Activated naive CD4-positive, alpha-beta T cell treated with anti-CD3 and anti-CD28 coated beads, Interleukin-2, amount 50 U/mL, for 72 hours (primary cell): ENCODE measurements at regions not wholly inside any gene's neighbourhood (a gene's known extent, or its start where the extent isn't known, plus 50 kb on each side); places are given as distances from the start of the nearest gene placed in this dataset.

ENCODE experiments used
- ATAC-seq, 2 donors: fragments of 150-1000 bp; cut with Tn5 transposase; 2 replicates each; pipeline ENCODE4 v1.10.0; 2021; ENCODE audit warnings: mild to moderate bottlenecking in 2 of 2, moderate library complexity in 2 of 2
- DNase-seq, 2 donors: peaks; one replicate each; pipeline ENCODE4 v3.0.0; 2021 to 2022; ENCODE audit warnings: low spot score in 2 of 2
- H3K27ac Mint-ChIP-seq, 2 donors: one replicate each; pipeline ENCODE4 v1.8.0; 2022; ENCODE audit warnings: mild to moderate bottlenecking in 2 of 2, mixed read lengths in 2 of 2
- H3K36me3 Mint-ChIP-seq, 2 donors: one replicate each; pipeline ENCODE4 v1.8.0; 2022; ENCODE audit warnings: mixed read lengths in 2 of 2
- H3K9me3 Mint-ChIP-seq, 2 donors: one replicate each; pipeline ENCODE4 v1.8.0; 2022; ENCODE audit warnings: mixed read lengths in 2 of 2

DNA sequence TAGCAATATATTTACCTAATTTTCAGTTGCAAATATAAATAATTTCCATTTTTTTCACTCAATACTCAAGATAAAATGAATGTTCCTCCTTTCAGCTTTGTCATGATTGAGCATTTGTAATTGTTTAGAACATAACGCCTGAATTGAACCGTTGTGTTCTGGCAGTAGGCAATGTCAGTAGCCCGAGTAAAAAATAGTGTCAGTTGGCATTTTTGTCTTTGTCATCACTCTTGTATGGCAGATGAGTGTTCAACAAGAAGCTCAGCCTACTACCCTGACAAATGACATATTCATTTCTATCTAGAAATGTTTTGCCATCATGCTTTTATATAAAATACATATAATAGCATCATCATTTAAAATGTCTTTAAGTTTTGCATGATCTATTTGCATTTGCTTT is 691.4 kb upstream of the NCAM2 start:
- Mint-ChIP-seq H3K36me3 (no peaks in the 10 kb centered on the region), H3K27ac (no peak overlapping the region), H3K9me3 (peaks cover 3 to 23% of the 10 kb centered on the region in 2 donors)
- ATAC-seq (no peak), DNase-seq (no peak)

DNA sequence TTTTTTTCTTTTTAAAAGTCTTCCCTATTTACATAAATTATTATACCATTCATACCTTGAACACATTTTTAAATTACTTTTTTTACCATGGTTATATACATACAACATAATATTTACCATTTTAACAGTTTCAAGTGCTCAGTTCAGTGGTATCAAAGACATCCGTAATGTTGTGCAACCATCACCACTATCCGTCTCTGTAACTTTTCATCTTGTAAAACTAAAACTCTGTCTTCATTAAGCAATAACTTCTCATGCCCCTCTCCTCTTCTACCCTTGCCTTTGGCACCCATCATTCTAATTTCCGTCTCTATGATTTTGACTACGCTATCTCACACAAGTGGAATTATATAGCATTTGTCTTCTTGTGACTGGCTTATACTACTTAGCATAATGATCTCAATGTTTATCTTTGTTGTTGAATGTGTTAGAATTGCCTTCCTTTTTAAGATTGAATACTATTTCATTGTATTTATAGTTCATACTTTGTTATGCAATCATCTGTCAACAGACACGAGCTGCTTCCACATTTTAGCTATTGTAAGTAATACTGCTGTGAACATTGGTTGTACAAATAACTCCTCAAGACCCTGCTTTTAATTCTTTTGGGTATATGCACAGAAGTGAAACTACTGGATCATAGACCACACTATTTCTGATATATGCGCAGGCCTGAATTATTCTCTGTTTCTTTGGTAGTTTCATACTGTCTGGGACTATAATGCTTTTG is 689.5 kb upstream of the NCAM2 start:
- ATAC-seq: no peak
- no peaks in the 10 kb centered on the region for H3K36me3 Mint-ChIP-seq
- H3K9me3 Mint-ChIP-seq: peaks cover 3 to 15% of the 10 kb centered on the region in 2 donors

GRCh38 chr21:20311234-20311787 is 686.9 kb upstream of the NCAM2 start:
- no peak overlapping the region for H3K27ac Mint-ChIP-seq
- peaks cover 1 to 5% of the 10 kb centered on the region in 2 donors for H3K36me3 Mint-ChIP-seq
- DNase-seq: no peak
- H3K9me3 Mint-ChIP-seq: peaks cover 7 to 24% of the 10 kb centered on the region in 2 donors
- ATAC-seq: no peak

More for the DNA sequence above, 689.5 kb upstream of the NCAM2 start:
- no peak for DNase-seq
- H3K27ac Mint-ChIP-seq: no peak overlapping the region

GRCh38 chr21:20313013-20313412 is 685.2 kb upstream of the NCAM2 start:
- DNase-seq (no peak), ATAC-seq (no peak)
- Mint-ChIP-seq H3K27ac (no peak overlapping the region), H3K36me3 (peaks cover 7 to 10% of the 10 kb centered on the region in 2 donors), H3K9me3 (peaks cover 14 to 35% of the 10 kb centered on the region in 2 donors)

DNA sequence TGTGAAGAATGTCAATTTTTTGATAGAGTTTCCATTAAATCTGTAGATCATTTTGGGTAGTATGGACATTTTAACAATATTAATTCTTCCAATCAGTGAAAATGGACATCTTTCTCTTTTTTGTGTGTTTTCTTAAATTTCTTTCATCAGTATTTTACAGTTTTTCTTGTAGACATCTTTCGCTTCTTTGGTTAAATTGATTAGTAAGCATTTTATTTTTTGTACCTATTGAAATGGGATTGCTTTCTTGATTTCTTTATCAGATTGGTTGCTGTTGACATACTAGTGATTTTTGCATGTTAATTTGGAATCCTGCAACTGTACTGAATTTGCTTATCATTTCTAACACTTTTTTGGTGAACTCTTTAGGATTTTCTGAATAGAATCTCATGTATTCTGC is 683.2 kb upstream of the NCAM2 start:
- no peak overlapping the region for H3K27ac Mint-ChIP-seq
- DNase-seq (no peak), ATAC-seq (no peak)
- peaks cover 7 to 10% of the 10 kb centered on the region in 2 donors for H3K36me3 Mint-ChIP-seq
- H3K9me3 Mint-ChIP-seq: peaks cover 11 to 24% of the 10 kb centered on the region in 2 donors

GRCh38 chr21:20329636-20330035 is 668.6 kb upstream of the NCAM2 start:
- peaks cover 8 to 23% of the 10 kb centered on the region in 2 donors for H3K9me3 Mint-ChIP-seq
- no peak overlapping the region for H3K27ac Mint-ChIP-seq
- ATAC-seq: no peak
- DNase-seq: no peak
- no peaks in the 10 kb centered on the region for H3K36me3 Mint-ChIP-seq

DNA sequence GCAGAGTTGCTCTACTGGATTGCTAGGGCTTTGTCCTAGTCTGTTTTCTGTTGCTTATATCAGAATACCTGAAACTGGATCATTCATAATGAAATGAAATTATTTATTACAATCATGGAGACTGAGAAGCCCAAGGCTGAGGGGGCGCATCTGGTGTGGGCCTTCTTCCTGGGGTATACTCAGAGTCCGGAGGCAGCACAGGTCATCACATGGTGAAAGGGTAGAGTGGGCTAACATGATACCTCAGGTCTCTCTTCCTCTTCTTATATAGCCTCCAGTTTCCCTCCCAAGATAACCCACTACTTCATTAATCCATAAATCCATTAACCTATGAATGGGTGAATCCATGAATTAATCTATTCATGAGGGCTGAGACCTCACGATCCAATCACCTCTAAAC is 667.6 kb upstream of the NCAM2 start:
- Mint-ChIP-seq H3K36me3 (no peaks in the 10 kb centered on the region), H3K9me3 (peaks cover 8 to 20% of the 10 kb centered on the region in 2 donors), H3K27ac (no peak overlapping the region)
- ATAC-seq: no peak
- DNase-seq: no peak

- Mint-ChIP-seq H3K27ac (no peak overlapping the region), H3K36me3 (no peaks in the 10 kb centered on the region), H3K9me3 (peaks cover 8 to 23% of the 10 kb centered on the region in 2 donors)
- DNase-seq: no peak
- no peak for ATAC-seq
Observed at GRCh38 chr21:20334585-20334984, 663.6 kb upstream of the NCAM2 start.

DNA sequence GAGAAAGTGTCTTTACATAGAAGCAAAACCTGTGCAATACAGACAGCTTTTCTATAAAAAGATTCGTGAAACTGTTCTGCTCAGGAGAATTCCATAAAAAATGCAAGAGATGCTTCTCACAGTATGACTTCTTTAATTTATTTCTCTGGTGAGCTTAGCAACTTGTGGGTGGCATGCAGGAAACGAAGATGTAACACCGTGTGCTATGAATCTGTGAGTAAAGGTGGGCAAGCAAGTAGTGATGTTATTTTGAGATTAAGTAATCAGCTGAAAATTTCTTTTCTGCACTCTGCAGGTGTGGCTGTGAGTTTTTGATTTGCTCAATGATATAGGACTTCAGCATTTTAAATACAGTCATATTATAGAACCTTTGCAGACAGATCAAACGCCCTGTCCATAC is 656.8 kb upstream of the NCAM2 start:
- no peak for ATAC-seq
- Mint-ChIP-seq H3K36me3 (no peaks in the 10 kb centered on the region), H3K27ac (no peak overlapping the region), H3K9me3 (peaks cover 14 to 19% of the 10 kb centered on the region in 2 donors)
- no peak for DNase-seq

- Mint-ChIP-seq H3K36me3 (no peaks in the 10 kb centered on the region), H3K9me3 (peaks cover 20 to 22% of the 10 kb centered on the region in 2 donors), H3K27ac (no peak overlapping the region)
- ATAC-seq: no peak
- DNase-seq: no peak
Observed at GRCh38 chr21:20343186-20343585, 655.0 kb upstream of the NCAM2 start.

GRCh38 chr21:20351138-20351537 is 647.1 kb upstream of the NCAM2 start:
- Mint-ChIP-seq H3K27ac (no peak overlapping the region), H3K36me3 (no peaks in the 10 kb centered on the region), H3K9me3 (peaks cover 12 to 22% of the 10 kb centered on the region in 2 donors)
- DNase-seq (no peak), ATAC-seq (no peak)

DNA sequence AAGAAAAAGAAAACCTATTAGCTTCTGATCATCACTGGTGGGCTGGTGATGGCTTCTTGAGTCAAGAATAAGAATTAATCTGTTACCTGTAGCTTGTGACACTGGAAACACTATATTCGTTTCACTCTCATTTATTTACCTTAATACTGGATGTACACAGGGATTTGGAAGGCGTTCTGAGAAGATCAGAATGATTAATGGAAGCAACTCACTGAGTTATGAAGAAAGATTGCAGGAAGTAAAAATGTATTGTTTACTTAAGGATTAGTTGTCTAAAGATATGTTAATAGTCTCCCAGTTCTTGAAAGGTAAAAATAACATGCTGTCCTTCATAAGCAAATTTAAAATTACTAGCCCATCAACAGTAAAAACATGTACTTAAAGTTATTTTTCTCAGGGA is 644.9 kb upstream of the NCAM2 start:
- peaks cover 9 to 20% of the 10 kb centered on the region in 2 donors for H3K9me3 Mint-ChIP-seq
- no peak overlapping the region for H3K27ac Mint-ChIP-seq
- DNase-seq: no peak
- no peaks in the 10 kb centered on the region for H3K36me3 Mint-ChIP-seq
- ATAC-seq: no peak

GRCh38 chr21:20373031-20373430 is 625.2 kb upstream of the NCAM2 start:
- Mint-ChIP-seq H3K9me3 (peaks cover 17 to 21% of the 10 kb centered on the region in 2 donors), H3K27ac (no peak overlapping the region), H3K36me3 (no peaks in the 10 kb centered on the region)
- ATAC-seq (no peak), DNase-seq (no peak)

DNA sequence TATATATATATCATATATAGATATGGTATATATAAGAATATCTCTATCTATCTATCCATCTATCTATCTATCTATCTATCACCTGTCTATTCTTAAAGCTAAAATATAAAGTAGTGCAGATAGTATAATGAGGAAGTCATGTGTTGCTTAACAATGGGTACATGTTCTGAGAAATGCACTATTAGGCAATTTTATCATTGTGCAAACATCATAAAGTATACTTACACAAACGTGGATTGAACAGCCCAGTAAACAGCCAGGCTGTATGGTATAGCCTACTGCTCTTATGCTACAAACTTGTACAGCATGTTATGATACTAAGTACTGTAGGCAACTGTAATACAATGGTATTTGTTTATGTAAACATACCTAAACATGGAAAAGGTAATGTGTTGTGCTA is 621.0 kb upstream of the NCAM2 start:
- no peak overlapping the region for H3K27ac Mint-ChIP-seq
- no peaks in the 10 kb centered on the region for H3K36me3 Mint-ChIP-seq
- peaks cover 9 to 10% of the 10 kb centered on the region in 2 donors for H3K9me3 Mint-ChIP-seq
- ATAC-seq (no peak), DNase-seq (no peak)

- H3K36me3 Mint-ChIP-seq: no peaks in the 10 kb centered on the region
- ATAC-seq (no peak), DNase-seq (no peak)
- no peak overlapping the region for H3K27ac Mint-ChIP-seq
- peaks cover 19 to 45% of the 10 kb centered on the region in 2 donors for H3K9me3 Mint-ChIP-seq
Observed at GRCh38 chr21:20388400-20388799, 609.8 kb upstream of the NCAM2 start.

DNA sequence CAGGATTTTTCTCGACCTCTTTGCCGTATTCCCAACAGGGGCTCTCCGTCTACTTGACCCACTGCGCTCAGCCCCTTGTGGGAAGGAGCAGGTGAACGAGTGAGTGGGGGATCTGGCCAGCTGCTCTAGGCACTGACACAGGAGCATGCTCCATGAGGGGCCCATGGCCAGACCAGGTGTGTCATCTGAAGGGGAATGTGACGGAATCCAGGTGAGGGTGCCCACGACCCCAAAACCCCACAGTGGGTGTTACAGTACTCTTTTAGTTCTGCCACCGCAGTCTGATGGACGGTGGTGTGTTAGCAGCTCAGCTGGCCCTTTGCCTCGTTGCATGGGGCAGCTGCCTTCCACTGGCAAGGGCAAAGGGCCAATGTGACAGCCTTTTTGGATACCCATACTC is 601.4 kb upstream of the NCAM2 start:
- DNase-seq (no peak), ATAC-seq (no peak)
- peaks cover 0 to 4% of the 10 kb centered on the region in 2 donors for H3K36me3 Mint-ChIP-seq
- H3K9me3 Mint-ChIP-seq: peaks cover 7 to 22% of the 10 kb centered on the region in 2 donors
- no peak overlapping the region for H3K27ac Mint-ChIP-seq

GRCh38 chr21:20404915-20405314 is 593.3 kb upstream of the NCAM2 start:
- Mint-ChIP-seq H3K27ac (no peak overlapping the region), H3K36me3 (no peaks in the 10 kb centered on the region), H3K9me3 (peaks cover 23 to 26% of the 10 kb centered on the region in 2 donors)
- no peak for ATAC-seq
- no peak for DNase-seq

GRCh38 chr21:20418353-20418752 is 579.9 kb upstream of the NCAM2 start:
- Mint-ChIP-seq H3K36me3 (peaks cover 6 to 9% of the 10 kb centered on the region in 2 donors), H3K9me3 (peaks cover 34 to 42% of the 10 kb centered on the region in 2 donors), H3K27ac (no peak overlapping the region)
- DNase-seq (no peak), ATAC-seq (no peak)
